ENCODE measurements at regions not wholly inside any gene's neighbourhood (a gene's known extent, or its start where the extent isn't known, plus 50 kb on each side); places are given as distances from the start of the nearest gene placed in this dataset.

GRCh38 chr5:56677690-56678305 is 137.6 kb upstream of the MAP3K1 start:
- TF ChIP-seq POLR2A (IDR thresholded peaks at IDR 0.05) = no peak
- TF ChIP-seq POLR2AphosphoS5 (IDR thresholded peaks at IDR 0.05) = no peak
- TF ChIP-seq CTCF (IDR thresholded peaks at IDR 0.05) = no peak

All from prostate gland (tissue), 2 donors.